B cell (primary cell): ENCODE measurements at regions not wholly inside any gene's neighbourhood (a gene's known extent, or its start where the extent isn't known, plus 50 kb on each side); places are given as distances from the start of the nearest gene placed in this dataset.

Experiments used
- ATAC-seq: fragments of 200-7000 bp; cut with Tn5 transposase; one replicate; pipeline ENCODE4 v1.10.0; 2021; ENCODE audit warnings: low read depth, mild to moderate bottlenecking, moderate number of reproducible peaks, moderate library complexity
- CTCF ChIA-PET: fragments of 350-600 bp; sonication (Branson Sonifier 250); formaldehyde crosslinking; loops from one replicate; lab custom pipeline; 2021; ENCODE audit warnings: antibody characterized with exemption, inconsistent platforms; lab: Charles Lee
- POLR2A ChIA-PET: fragments of 350-600 bp; sonication (Branson Sonifier 250); formaldehyde crosslinking; loops from one replicate; lab custom pipeline; 2021; ENCODE audit warnings: antibody characterized with exemption; lab: Charles Lee
- DNase-seq: peaks from one replicate; pipeline ENCODE4 v3.0.0; 2013
- H2AFZ ChIP-seq: 2 replicates; pipeline ENCODE4 v1.6.1; 2012; ENCODE audit warnings: mild to moderate bottlenecking, low read depth, low read length; ENCODE audit not compliant: insufficient read depth, poor library complexity, severe bottlenecking
- H3K27ac ChIP-seq, 2 donors: 1 replicate in 1 of 2; 2 replicates in 1 of 2; pipeline ENCODE4 v1.5.1; 2012 to 2013; ENCODE audit warnings: low read length in 2 of 2, mild to moderate bottlenecking in 2 of 2, moderate library complexity in 1 of 2
- H3K27me3 ChIP-seq, 4 experiments: fragments of 200-600 bp in 1 of 4; sonication (generic) in 1 of 4; replicated peaks in 1 of 4; 1 replicate in 2 of 4; 2 replicates in 2 of 4; pipeline versions ENCODE4 v1.6.1 to v1.7.0; 2013 to 2016; ENCODE audit warnings: low read length in 3 of 4, mild to moderate bottlenecking in 2 of 4, mixed read lengths in 1 of 4, moderate library complexity in 1 of 4; ENCODE audit not compliant: insufficient read depth in 4 of 4, control insufficient read depth in 3 of 4; ENCODE audit errors: control extremely low read depth in 1 of 4
- H3K36me3 ChIP-seq, 2 experiments: replicated peaks in 1 of 2; 1 replicate in 1 of 2; 2 replicates in 1 of 2; pipeline versions ENCODE4 v1.6.1 to v1.7.1; 2013; ENCODE audit warnings: low read length in 1 of 2; ENCODE audit not compliant: insufficient read depth in 2 of 2, control insufficient read depth in 1 of 2; ENCODE audit errors: control extremely low read depth in 1 of 2, extremely low read depth in 1 of 2
- H3K4me1 ChIP-seq, 2 donors: fragments of 200-600 bp in 1 of 2; sonication (generic) in 1 of 2; 1 replicate in 1 of 2; 2 replicates in 1 of 2; pipeline versions ENCODE4 v1.5.1 to v1.6.1; 2013 to 2017; ENCODE audit warnings: low read length in 2 of 2; ENCODE audit not compliant: control insufficient read depth in 2 of 2, insufficient read depth in 2 of 2
- H3K4me2 ChIP-seq: replicated peaks from 2 replicates; pipeline ENCODE3; 2012; ENCODE audit warnings: mild to moderate bottlenecking, low read depth, low read length; ENCODE audit not compliant: poor library complexity, severe bottlenecking
- H3K4me3 ChIP-seq, 5 experiments: fragments of 200-600 bp in 1 of 5; sonication (generic) in 1 of 5; 1 replicate in 3 of 5; 2 replicates in 2 of 5; pipeline versions ENCODE4 v1.5.1 to v1.7.0; 2011 to 2016; ENCODE audit warnings: low read length in 4 of 5, mild to moderate bottlenecking in 4 of 5, low read depth in 2 of 5, control low read depth in 1 of 5, moderate library complexity in 1 of 5; ENCODE audit not compliant: insufficient read depth in 1 of 5; ENCODE audit errors: control extremely low read depth in 1 of 5, extremely low read depth in 1 of 5
- H3K79me2 ChIP-seq: fragments of 200-600 bp; sonication (generic); one replicate; pipeline ENCODE4 v1.6.0; 2016; ENCODE audit warnings: low read length; ENCODE audit not compliant: control insufficient read depth, insufficient read depth
- H3K9ac ChIP-seq: fragments of 200-600 bp; sonication (generic); 2 replicates; pipeline ENCODE4 v1.6.1; 2017; ENCODE audit warnings: mild to moderate bottlenecking, low read length, moderate library complexity
- H3K9me3 ChIP-seq, 3 donors: one replicate each; pipeline versions ENCODE4 v1.6.1 to v1.7.1; 2013; ENCODE audit warnings: low read length in 2 of 3; ENCODE audit not compliant: control insufficient read depth in 2 of 3, insufficient read depth in 1 of 3; ENCODE audit errors: control extremely low read depth in 1 of 3
- H4K20me1 ChIP-seq: 2 replicates; pipeline ENCODE4 v1.6.0; 2012; ENCODE audit warnings: mild to moderate bottlenecking, low read length; ENCODE audit not compliant: insufficient read depth, control insufficient read depth, poor library complexity, severe bottlenecking
- H3K27ac Mint-ChIP-seq: one replicate; pipeline ENCODE4 v1.8.0; 2021; ENCODE audit warnings: mixed read lengths
- H3K27me3 Mint-ChIP-seq: one replicate; pipeline ENCODE4 v1.8.0; 2021; ENCODE audit warnings: mixed read lengths
- H3K4me1 Mint-ChIP-seq: one replicate; pipeline ENCODE4 v1.8.0; 2021; ENCODE audit warnings: mixed read lengths
- H3K4me3 Mint-ChIP-seq: one replicate; pipeline ENCODE4 v1.8.0; 2021; ENCODE audit warnings: mixed read lengths
- H3K9me3 Mint-ChIP-seq: one replicate; pipeline ENCODE4 v1.8.0; 2022; ENCODE audit warnings: mixed read lengths; ENCODE audit not compliant: insufficient read depth
- CTCF ChIP-seq: fragments of 200-600 bp; IDR thresholded peaks from one replicate; pipeline ENCODE4 v1.8.0; 2022; ENCODE audit warnings: antibody characterized with exemption, mild to moderate bottlenecking
- EZH2 ChIP-seq: IDR thresholded peaks from 2 replicates; pipeline ENCODE4 v1.6.1; 2012; ENCODE audit warnings: borderline replicate concordance, low read depth, mild to moderate bottlenecking, moderate library complexity, low read length; ENCODE audit not compliant: insufficient read depth, poor library complexity, severe bottlenecking
- WGBS: methylation state at CpG from one replicate; pipeline ENCODE4 v1.1.5; 2013; ENCODE audit warnings: missing lambda C conversion rate; ENCODE audit not compliant: insufficient coverage; 5-methylcytosine and 5-hydroxymethylcytosine counted together
- intact Hi-C: fragments of 100-400 bp; cut with micrococcal nuclease; formaldehyde crosslinking; loops from one replicate; pipeline ENCODE4 v1.10.0; 2022

DNA sequence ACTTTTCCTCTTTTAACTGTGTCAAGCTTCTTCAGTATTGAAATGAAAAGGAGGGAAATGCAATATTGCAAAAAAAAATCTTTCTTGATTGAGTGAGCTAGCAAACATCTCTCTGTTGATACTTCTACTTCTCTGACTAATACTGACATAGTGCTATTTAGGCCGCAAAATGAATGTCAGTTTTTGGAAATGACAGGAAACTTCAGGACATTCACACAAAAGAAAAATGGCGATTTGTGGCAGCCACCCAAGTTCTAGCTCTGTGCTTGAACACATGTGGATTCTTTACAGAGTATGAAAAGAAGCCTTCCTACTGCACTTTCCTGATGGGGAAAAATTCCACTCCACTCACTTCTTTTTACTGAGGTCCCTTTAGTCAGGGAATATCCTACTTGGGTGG is 486.8 kb upstream of the ALCAM start:
- ATAC-seq (no peak), DNase-seq (no peak)
- no peak for TF ChIP-seq CTCF
- H3K36me3 ChIP-seq, result no peaks in the 10 kb centered on the region
- Mint-ChIP-seq H3K4me3 (no peak overlapping the region), H3K4me1 (no peaks in the 10 kb centered on the region), H3K27ac (no peak overlapping the region), H3K27me3 (no peaks in the 10 kb centered on the region), H3K9me3 (no peaks in the 10 kb centered on the region)
- H3K79me2 ChIP-seq, result no peaks in the 10 kb centered on the region
- no peak overlapping the region for H3K9ac ChIP-seq
- no CpG with 5 or more reads among the region's 2 CpGs for WGBS
- no peaks in the 10 kb centered on the region for H3K4me1 ChIP-seq
- no peak overlapping the region for H3K4me2 ChIP-seq
- H3K27me3 ChIP-seq, result no peaks in the 10 kb centered on the region
- no peak overlapping the region for H2AFZ ChIP-seq
- H4K20me1 ChIP-seq, result no peaks in the 10 kb centered on the region
- H3K4me3 ChIP-seq, result no peak overlapping the region
- H3K9me3 ChIP-seq, result no peaks in the 10 kb centered on the region
- intact Hi-C loops, result no loop called here
- CTCF ChIA-PET, result no interaction called here
- POLR2A ChIA-PET, result no interaction called here
- no peak overlapping the region for H3K27ac ChIP-seq

- no peaks in the 10 kb centered on the region for H3K36me3 ChIP-seq
- no peak overlapping the region for H3K4me3 Mint-ChIP-seq
- no peaks in the 10 kb centered on the region for H4K20me1 ChIP-seq
- H3K4me2 ChIP-seq, result no peak overlapping the region
- CTCF ChIA-PET, result no interaction called here
- H3K4me1 ChIP-seq, result peaks cover 0 to 5% of the 10 kb centered on the region in 2 donors
- no peaks in the 10 kb centered on the region for H3K9me3 Mint-ChIP-seq
- H3K9ac ChIP-seq, result no peak overlapping the region
- no peak overlapping the region for H3K27ac Mint-ChIP-seq
- 79% methylated on average over 1 of the region's 3 CpGs for WGBS
- no peaks in the 10 kb centered on the region for H3K27me3 ChIP-seq
- POLR2A ChIA-PET, result no interaction called here
- H3K4me1 Mint-ChIP-seq, result peaks cover 21% of the 10 kb centered on the region
- intact Hi-C loops, result no loop called here
- H3K4me3 ChIP-seq, result no peak overlapping the region
- no peak overlapping the region for H2AFZ ChIP-seq
- DNase-seq (peak; percentile 8), ATAC-seq (no peak)
- no peak overlapping the region for H3K27ac ChIP-seq
- H3K27me3 Mint-ChIP-seq, result no peaks in the 10 kb centered on the region
- no peaks in the 10 kb centered on the region for H3K9me3 ChIP-seq
- TF ChIP-seq CTCF (no peak), EZH2 (no peak)
- H3K79me2 ChIP-seq, result no peaks in the 10 kb centered on the region
Measured at GRCh38 chr3:104885214-104885814, 481.4 kb upstream of the ALCAM start.
